DND-41 (cell line): ENCODE measurements at regions not wholly inside any gene's neighbourhood (a gene's known extent, or its start where the extent isn't known, plus 50 kb on each side); places are given as distances from the start of the nearest gene placed in this dataset.
"Not testable (repeated sequence)": the region's sequence is repeated elsewhere in the genome, so short reads cannot be mapped to it uniquely, and the experiment has no call there.

Experiments
- ATAC-seq: fragments of 200-7000 bp; cut with Tn5 transposase; 3 replicates; pipeline ENCODE4 v1.9.1; 2021; ENCODE audit warnings: low read depth; ENCODE audit not compliant: insufficient read depth
- DNase-seq: peaks from one replicate; pipeline ENCODE4 v3.0.0-alpha.2; 2020
- H2AFZ ChIP-seq: 2 replicates; pipeline ENCODE4 v1.6.0; 2012; ENCODE audit warnings: low read depth, low read length
- H3K27ac ChIP-seq: 2 replicates; pipeline ENCODE4 v1.5.1; 2012; ENCODE audit warnings: low read length, inconsistent platforms
- H3K27me3 ChIP-seq: fragments of 200-600 bp; sonication (generic); 2 replicates; pipeline ENCODE4 v1.6.0; 2012; ENCODE audit warnings: low read length, mild to moderate bottlenecking, inconsistent platforms; ENCODE audit not compliant: insufficient read depth, poor library complexity
- H3K36me3 ChIP-seq: 2 replicates; pipeline ENCODE4 v1.5.1; 2012; ENCODE audit warnings: low read length, inconsistent platforms; ENCODE audit not compliant: insufficient read depth
- H3K4me1 ChIP-seq: 2 replicates; pipeline ENCODE4 v1.5.1; 2012; ENCODE audit warnings: mild to moderate bottlenecking, low read length; ENCODE audit not compliant: insufficient read depth
- H3K4me2 ChIP-seq: 2 replicates; pipeline ENCODE4 v1.6.0; 2012; ENCODE audit warnings: mild to moderate bottlenecking, moderate library complexity, low read length, inconsistent platforms; ENCODE audit not compliant: insufficient read depth
- H3K4me3 ChIP-seq, 2 experiments: fragments of 200-600 bp in 1 of 2; shearing (Covaris generic) in 1 of 2; 2 replicates each; pipeline ENCODE4 v1.5.1; 2012 to 2016; ENCODE audit warnings: inconsistent platforms in 2 of 2, low read length in 2 of 2, mild to moderate bottlenecking in 2 of 2, low read depth in 1 of 2, moderate library complexity in 1 of 2
- H3K79me2 ChIP-seq: 2 replicates; pipeline ENCODE4 v1.6.0; 2012; ENCODE audit warnings: low read length, inconsistent platforms; ENCODE audit not compliant: insufficient read depth
- H3K9ac ChIP-seq: 2 replicates; pipeline ENCODE4 v1.6.0; 2012; ENCODE audit warnings: low read depth, mild to moderate bottlenecking, inconsistent platforms, low read length, moderate library complexity
- H3K9me3 ChIP-seq: 2 replicates; pipeline ENCODE4 v1.5.1; 2012; ENCODE audit warnings: low read length, moderate library complexity, mild to moderate bottlenecking, inconsistent platforms; ENCODE audit not compliant: insufficient read depth, severe bottlenecking
- H4K20me1 ChIP-seq: 2 replicates; pipeline ENCODE4 v1.6.0; 2012; ENCODE audit warnings: low read length; ENCODE audit not compliant: insufficient read depth
- EZH2 ChIP-seq: IDR thresholded peaks from 3 replicates; pipeline ENCODE4 v1.6.1; 2012; ENCODE audit warnings: borderline replicate concordance, low read depth, mild to moderate bottlenecking, moderate library complexity, low read length, inconsistent platforms; ENCODE audit not compliant: severe bottlenecking
- TF ChIP-seq, protein P1 (sequence below): IDR thresholded peaks from 2 replicates; pipeline ENCODE4 v1.5.1; 2012; ENCODE audit warnings: borderline replicate concordance, low read length, moderate library complexity, mild to moderate bottlenecking; ENCODE audit not compliant: poor library complexity, severe bottlenecking; ENCODE audit errors: extremely low read depth

DNA sequence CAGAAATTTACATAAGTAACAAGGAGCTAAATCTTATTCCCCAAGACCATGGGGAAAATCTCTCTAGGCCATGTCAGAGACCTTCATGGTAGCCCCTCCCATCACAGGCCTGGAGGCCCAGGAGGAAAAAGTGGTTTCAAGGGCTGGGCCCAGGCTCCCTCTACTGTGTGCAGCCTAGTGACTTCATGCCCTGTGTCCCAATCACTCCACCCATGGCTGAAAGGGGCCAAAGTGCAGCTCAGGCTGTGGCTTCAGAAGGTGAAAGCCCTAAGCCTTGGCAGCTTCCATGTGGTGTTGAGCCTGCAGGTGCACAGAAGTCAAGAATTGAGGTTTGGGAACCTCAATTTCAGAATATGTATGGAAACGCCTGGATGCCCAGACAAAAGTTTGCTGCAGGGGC lies 1612.7 kb upstream of the SLC39A10 start:
- no peaks in the 10 kb centered on the region for H3K27me3 ChIP-seq

DNA sequence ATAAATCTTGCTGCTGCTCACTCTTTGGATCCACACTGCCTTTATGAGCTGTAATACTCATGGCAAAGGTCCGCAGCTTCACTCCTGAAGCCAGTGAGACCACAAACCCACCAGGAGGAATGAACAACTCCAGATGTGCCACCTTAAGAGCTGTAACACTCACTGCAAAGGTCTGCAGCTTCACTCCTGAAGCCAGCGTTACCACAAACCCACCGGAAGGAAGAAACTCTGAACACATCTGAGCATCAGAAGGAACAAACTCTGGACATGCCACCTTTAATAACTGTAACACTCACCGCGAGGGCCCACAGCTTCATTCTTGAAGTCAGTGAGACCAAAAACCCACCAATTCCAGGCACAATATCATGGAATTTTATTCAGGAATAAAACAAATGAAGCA lies 1635.9 kb upstream of the SLC39A10 start:
- H3K9ac ChIP-seq, H3K36me3 ChIP-seq, H3K9me3 ChIP-seq, H3K4me3 ChIP-seq, H2AFZ ChIP-seq, H3K27me3 ChIP-seq, H4K20me1 ChIP-seq, H3K79me2 ChIP-seq: not testable (repeated sequence)
- H3K27ac ChIP-seq = peak overlapping the region; percentile 56; the same call in 1 of the 2 replicates
- H3K4me1 ChIP-seq = peaks cover 35% of the 10 kb centered on the region
- DNase-seq (peak; percentile 79), ATAC-seq (peak; percentile 80)
- H3K4me2 ChIP-seq = peak overlapping the region; percentile 3; the same call in 1 of the 2 replicates

More for the DNA sequence above, 1612.7 kb upstream of the SLC39A10 start:
- TF ChIP-seq, protein P1, sequence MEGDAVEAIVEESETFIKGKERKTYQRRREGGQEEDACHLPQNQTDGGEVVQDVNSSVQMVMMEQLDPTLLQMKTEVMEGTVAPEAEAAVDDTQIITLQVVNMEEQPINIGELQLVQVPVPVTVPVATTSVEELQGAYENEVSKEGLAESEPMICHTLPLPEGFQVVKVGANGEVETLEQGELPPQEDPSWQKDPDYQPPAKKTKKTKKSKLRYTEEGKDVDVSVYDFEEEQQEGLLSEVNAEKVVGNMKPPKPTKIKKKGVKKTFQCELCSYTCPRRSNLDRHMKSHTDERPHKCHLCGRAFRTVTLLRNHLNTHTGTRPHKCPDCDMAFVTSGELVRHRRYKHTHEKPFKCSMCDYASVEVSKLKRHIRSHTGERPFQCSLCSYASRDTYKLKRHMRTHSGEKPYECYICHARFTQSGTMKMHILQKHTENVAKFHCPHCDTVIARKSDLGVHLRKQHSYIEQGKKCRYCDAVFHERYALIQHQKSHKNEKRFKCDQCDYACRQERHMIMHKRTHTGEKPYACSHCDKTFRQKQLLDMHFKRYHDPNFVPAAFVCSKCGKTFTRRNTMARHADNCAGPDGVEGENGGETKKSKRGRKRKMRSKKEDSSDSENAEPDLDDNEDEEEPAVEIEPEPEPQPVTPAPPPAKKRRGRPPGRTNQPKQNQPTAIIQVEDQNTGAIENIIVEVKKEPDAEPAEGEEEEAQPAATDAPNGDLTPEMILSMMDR = no peak
- TF ChIP-seq EZH2 = no peak
- no peak overlapping the region for H2AFZ ChIP-seq
- no peak for ATAC-seq
- no peak for DNase-seq
- H3K4me1 ChIP-seq = no peaks in the 10 kb centered on the region
- H3K9me3 ChIP-seq = no peaks in the 10 kb centered on the region
- H3K36me3 ChIP-seq = no peaks in the 10 kb centered on the region
- H4K20me1 ChIP-seq = no peaks in the 10 kb centered on the region
- H3K4me3 ChIP-seq = no peak overlapping the region
- no peaks in the 10 kb centered on the region for H3K79me2 ChIP-seq
- no peak overlapping the region for H3K27ac ChIP-seq
- H3K4me2 ChIP-seq = no peak overlapping the region
- H3K9ac ChIP-seq = no peak overlapping the region

DNA sequence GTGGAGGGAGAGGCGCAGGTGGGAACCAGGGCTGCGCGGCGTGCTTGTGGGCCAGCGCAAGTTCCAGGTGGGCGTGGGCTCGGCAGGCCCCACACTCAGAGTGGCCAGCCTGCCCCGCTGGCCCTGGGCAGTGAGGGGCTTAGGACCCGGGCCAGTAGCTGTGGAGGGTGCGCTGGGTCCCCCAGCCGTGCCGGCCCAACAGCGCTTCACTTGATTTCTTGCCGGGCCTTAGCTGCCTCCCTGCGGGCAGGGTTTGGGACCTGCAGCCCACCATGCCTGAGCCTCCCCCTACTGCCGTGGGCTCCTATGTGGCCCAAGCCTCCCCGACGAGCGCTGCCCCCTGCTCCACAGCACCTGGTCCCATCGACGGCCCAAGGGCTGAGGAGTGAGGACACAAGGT lies 1636.9 kb upstream of the SLC39A10 start:
- Histone ChIP-seq H3K27ac (peak overlapping the region; percentile 56; the same call in 1 of the 2 replicates), H3K4me3 (no peak overlapping the region), H4K20me1 (no peaks in the 10 kb centered on the region), H3K79me2 (no peaks in the 10 kb centered on the region), H2AFZ (no peak overlapping the region), H3K4me1 (peaks cover 35% of the 10 kb centered on the region), H3K4me2 (no peak overlapping the region), H3K27me3 (no peaks in the 10 kb centered on the region), H3K9me3 (peaks cover 6% of the 10 kb centered on the region), H3K9ac (no peak overlapping the region), H3K36me3 (no peaks in the 10 kb centered on the region)
- ATAC-seq (no peak), DNase-seq (no peak)
- TF ChIP-seq, protein P1 = no peak
- TF ChIP-seq EZH2 = no peak

DNA sequence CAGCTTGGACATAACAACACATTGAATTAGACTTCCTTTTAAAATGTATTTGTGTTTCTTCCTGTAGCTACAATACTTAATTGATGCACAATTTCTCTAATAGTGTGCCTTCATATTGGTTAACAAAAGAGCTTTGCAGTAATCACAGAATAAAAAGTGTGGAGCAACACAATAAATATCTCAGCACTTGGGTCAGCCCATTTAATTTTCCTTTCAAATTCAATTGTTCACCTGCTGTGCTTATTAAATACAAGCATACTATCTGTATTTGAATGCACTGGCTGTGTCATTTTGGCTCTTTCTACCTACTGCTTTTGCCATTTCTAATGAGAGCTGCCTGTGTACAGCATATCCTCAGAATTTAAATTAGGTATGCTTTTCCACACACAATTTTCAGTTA lies 1641.3 kb upstream of the SLC39A10 start:
- Histone ChIP-seq H3K9me3 (no peaks in the 10 kb centered on the region), H3K4me1 (peaks cover 16% of the 10 kb centered on the region), H4K20me1 (no peaks in the 10 kb centered on the region), H3K4me2 (no peak overlapping the region), H3K9ac (no peak overlapping the region), H3K79me2 (no peaks in the 10 kb centered on the region), H3K4me3 (no peak overlapping the region), H3K36me3 (no peaks in the 10 kb centered on the region), H3K27me3 (no peaks in the 10 kb centered on the region), H2AFZ (no peak overlapping the region), H3K27ac (no peak overlapping the region)
- TF ChIP-seq, protein P1 = no peak
- no peak for TF ChIP-seq EZH2
- DNase-seq (no peak), ATAC-seq (no peak)
